ENCODE measurements at regions not wholly inside any gene's neighbourhood (a gene's known extent, or its start where the extent isn't known, plus 50 kb on each side); places are given as distances from the start of the nearest gene placed in this dataset.

DNA sequence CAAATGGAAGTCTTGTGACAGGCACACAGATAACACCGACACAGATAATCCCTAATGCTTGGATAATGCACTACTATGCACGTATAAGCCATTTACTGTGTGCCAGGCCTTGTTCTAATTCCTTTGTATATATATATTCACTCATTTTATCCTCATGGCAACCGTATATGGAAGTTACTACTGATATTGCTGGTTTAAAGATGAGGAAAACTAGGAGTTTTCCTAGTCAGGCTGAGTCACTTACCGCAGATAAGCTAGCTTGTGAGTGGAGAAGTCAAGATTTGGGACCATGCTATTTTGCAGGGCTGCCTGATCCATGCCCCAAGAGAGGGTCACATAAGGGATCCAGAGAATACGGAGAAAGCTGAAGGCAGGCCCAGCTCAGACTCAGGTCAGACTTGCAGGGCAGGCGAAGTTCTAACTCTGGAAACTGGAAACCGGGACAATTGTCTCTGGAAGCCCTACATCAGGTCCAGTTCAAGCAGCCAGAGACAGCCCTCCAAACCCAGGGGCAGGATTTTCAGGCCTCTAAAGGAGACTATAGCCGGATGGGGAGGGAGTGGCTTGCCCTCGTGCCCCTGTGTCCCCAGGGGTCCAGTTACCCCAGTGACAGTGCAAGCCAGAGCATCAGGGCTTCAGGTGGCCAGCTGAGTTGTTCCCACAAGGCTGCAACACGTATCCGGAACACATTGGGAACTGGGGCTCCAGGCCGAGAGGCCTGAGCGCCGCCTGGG lies 534.8 kb downstream of the INSC start:
- DNase-seq (ENCODE audit: low spot score), result peak; percentile 13
- TF ChIP-seq EZH2phosphoT487 (IDR thresholded peaks at IDR 0.05; ENCODE audit: low read depth, severe bottlenecking, unreplicated experiment) (no peak), EZH2 (IDR thresholded peaks at IDR 0.05; ENCODE audit: borderline replicate concordance) (no peak)
- TF ChIP-seq, protein P1, sequence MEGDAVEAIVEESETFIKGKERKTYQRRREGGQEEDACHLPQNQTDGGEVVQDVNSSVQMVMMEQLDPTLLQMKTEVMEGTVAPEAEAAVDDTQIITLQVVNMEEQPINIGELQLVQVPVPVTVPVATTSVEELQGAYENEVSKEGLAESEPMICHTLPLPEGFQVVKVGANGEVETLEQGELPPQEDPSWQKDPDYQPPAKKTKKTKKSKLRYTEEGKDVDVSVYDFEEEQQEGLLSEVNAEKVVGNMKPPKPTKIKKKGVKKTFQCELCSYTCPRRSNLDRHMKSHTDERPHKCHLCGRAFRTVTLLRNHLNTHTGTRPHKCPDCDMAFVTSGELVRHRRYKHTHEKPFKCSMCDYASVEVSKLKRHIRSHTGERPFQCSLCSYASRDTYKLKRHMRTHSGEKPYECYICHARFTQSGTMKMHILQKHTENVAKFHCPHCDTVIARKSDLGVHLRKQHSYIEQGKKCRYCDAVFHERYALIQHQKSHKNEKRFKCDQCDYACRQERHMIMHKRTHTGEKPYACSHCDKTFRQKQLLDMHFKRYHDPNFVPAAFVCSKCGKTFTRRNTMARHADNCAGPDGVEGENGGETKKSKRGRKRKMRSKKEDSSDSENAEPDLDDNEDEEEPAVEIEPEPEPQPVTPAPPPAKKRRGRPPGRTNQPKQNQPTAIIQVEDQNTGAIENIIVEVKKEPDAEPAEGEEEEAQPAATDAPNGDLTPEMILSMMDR (IDR thresholded peaks at IDR 0.05; ENCODE audit: poor library complexity), result no peak
- Histone ChIP-seq H3K9me2 (replicated peaks; ENCODE audit: insufficient read depth) (no peaks in the 10 kb centered on the region), H3K4me1 (ENCODE audit: insufficient read depth) (peaks cover 16% of the 10 kb centered on the region), H4K20me1 (ENCODE audit: insufficient read depth, poor library complexity, severe bottlenecking) (no peaks in the 10 kb centered on the region), H3K9me3 (ENCODE audit: low read depth) (no peaks in the 10 kb centered on the region), H3K4me2 (no peak overlapping the region), H3K36me3 (replicated peaks; ENCODE audit: insufficient read depth, low read depth) (no peaks in the 10 kb centered on the region), H3K27ac (peak overlapping the region; percentile 34), H3K4me3 (no peak overlapping the region), H3K27me3 (no peaks in the 10 kb centered on the region), H2AFZ (no peak overlapping the region), H3K79me2 (no peaks in the 10 kb centered on the region)
- 41% methylated on average over 14 of the region's 14 CpGs for WGBS (ENCODE audit: low lambda C conversion rate, missing lambda C conversion rate)

DNA sequence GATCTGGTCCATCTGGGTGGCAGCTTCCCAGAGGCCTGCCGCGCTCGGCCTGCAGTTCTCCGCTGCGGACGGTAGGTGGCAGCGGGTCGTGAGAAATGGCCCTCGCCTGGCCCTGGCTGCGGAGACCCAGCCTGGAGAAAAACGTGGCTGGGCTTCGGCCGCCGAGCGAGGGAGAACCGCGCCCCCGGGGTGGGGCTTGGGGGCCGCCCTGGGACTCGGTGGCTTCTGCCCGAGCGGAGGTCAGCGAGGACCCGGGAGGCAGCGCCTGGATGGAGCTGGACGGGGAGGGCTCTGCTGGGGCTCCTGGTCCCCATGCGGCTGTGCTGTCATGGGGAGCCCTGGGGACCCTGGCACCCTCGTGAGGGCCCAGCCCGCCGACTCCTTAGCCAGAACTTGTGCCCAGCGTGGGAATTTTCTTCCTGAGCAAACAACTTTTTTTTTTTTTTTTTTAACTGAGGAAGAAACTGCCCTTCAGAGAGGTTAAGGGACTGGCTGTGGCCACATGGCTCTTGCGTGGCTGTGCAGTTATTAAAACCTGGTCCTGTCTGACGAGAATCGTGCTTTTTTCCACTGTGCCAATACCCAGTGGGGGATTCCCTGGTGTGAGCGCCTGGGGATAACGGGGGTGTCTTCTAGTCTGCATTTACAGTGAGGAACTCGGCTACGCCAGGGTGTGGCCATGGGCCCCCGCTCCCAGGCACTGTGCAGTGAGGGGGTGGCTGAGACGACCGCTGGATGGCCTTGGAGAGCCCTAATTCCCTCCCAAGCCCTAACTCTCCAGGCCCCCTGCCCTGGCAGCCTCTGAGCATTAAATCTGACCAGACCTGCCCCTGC lies 535.6 kb downstream of the INSC start:
- Histone ChIP-seq H3K4me1 (ENCODE audit: insufficient read depth) (peaks cover 16% of the 10 kb centered on the region), H3K36me3 (replicated peaks; ENCODE audit: insufficient read depth, low read depth) (no peaks in the 10 kb centered on the region), H4K20me1 (ENCODE audit: insufficient read depth, poor library complexity, severe bottlenecking) (no peaks in the 10 kb centered on the region), H3K4me2 (peak overlapping the region; percentile 82), H2AFZ (peak overlapping the region; percentile 6), H3K9me3 (ENCODE audit: low read depth) (no peaks in the 10 kb centered on the region), H3K9me2 (replicated peaks; ENCODE audit: insufficient read depth) (no peaks in the 10 kb centered on the region), H3K27ac (peak overlapping the region; percentile 54), H3K27me3 (no peaks in the 10 kb centered on the region), H3K4me3 (no peak overlapping the region), H3K79me2 (no peaks in the 10 kb centered on the region)
- WGBS (ENCODE audit: low lambda C conversion rate, missing lambda C conversion rate), result 6% methylated on average over 40 of the region's 41 CpGs
- TF ChIP-seq EZH2phosphoT487 (IDR thresholded peaks at IDR 0.05; ENCODE audit: low read depth, severe bottlenecking, unreplicated experiment) (no peak), EZH2 (IDR thresholded peaks at IDR 0.05; ENCODE audit: borderline replicate concordance) (no peak)
- TF ChIP-seq, protein P1 (IDR thresholded peaks at IDR 0.05; ENCODE audit: poor library complexity), result peak; percentile 99
- peak; percentile 96 for DNase-seq (ENCODE audit: low spot score)

DNA sequence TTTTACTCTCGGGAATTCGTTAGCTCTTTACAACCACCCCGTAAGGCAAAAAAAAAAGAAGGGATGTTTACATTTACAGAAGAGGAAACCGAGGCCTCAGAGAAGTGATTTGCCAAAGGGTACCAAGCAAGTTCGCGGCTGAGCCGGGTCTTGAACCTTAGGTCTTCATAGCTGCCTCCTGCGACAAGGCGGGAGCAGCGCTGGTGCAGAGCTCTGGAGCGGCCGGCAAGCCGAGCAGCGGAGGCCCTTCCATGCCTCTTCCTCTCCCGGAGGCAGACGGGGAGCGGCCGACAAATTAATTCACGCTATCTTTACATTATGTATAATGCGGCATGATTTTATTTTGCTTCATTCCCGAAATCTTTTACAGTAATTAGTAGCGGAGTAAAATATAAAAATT lies 536.3 kb downstream of the INSC start:
- Histone ChIP-seq H3K9me3 (ENCODE audit: low read depth) (no peaks in the 10 kb centered on the region), H4K20me1 (ENCODE audit: insufficient read depth, poor library complexity, severe bottlenecking) (no peaks in the 10 kb centered on the region), H3K9me2 (replicated peaks; ENCODE audit: insufficient read depth) (no peaks in the 10 kb centered on the region), H3K4me1 (ENCODE audit: insufficient read depth) (peaks cover 16% of the 10 kb centered on the region), H3K36me3 (replicated peaks; ENCODE audit: insufficient read depth, low read depth) (no peaks in the 10 kb centered on the region), H3K4me2 (peak overlapping the region; percentile 82), H2AFZ (no peak overlapping the region), H3K27me3 (no peaks in the 10 kb centered on the region), H3K79me2 (no peaks in the 10 kb centered on the region), H3K4me3 (no peak overlapping the region), H3K27ac (peak overlapping the region; percentile 54)
- no peak for DNase-seq (ENCODE audit: low spot score)
- TF ChIP-seq, protein P1 (IDR thresholded peaks at IDR 0.05; ENCODE audit: poor library complexity), result no peak
- WGBS (ENCODE audit: low lambda C conversion rate, missing lambda C conversion rate), result 81% methylated on average over 22 of the region's 22 CpGs
